Transverse colon (tissue), 3 donors: ENCODE measurements at regions not wholly inside any gene's neighbourhood (a gene's known extent, or its start where the extent isn't known, plus 50 kb on each side); places are given as distances from the start of the nearest gene placed in this dataset.

Experiments used
- CTCF ChIP-seq, 5 experiments: fragments of 200-600 bp in 3 of 5; fragments of 450-650 bp in 2 of 5; sonication (generic) in 3 of 5; IDR thresholded peaks; 1 replicate in 2 of 5; 2 replicates in 3 of 5; pipeline ENCODE4 v1.5.1; 2016 to 2017; ENCODE audit warnings: antibody characterized with exemption in 5 of 5, inconsistent platforms in 3 of 5, mild to moderate bottlenecking in 2 of 5, moderate library complexity in 1 of 5
- POLR2A ChIP-seq: fragments of 450-650 bp; IDR thresholded peaks from one replicate; pipeline ENCODE4 v1.6.1; 2016; ENCODE audit warnings: antibody characterized with exemption, mild to moderate bottlenecking, moderate library complexity

- no peak for TF ChIP-seq CTCF (IDR thresholded peaks at IDR 0.05)
- no peak for TF ChIP-seq POLR2A
These were observed 618.9 kb downstream of the BRD1 start for GRCh38 chr22:49208768-49209252.
